SKM-1 (cell line): ENCODE measurements at regions not wholly inside any gene's neighbourhood (a gene's known extent, or its start where the extent isn't known, plus 50 kb on each side); places are given as distances from the start of the nearest gene placed in this dataset.

Experiments
- DNase-seq: peaks from one replicate; lab custom pipeline; 2025; ENCODE audit not compliant: unreplicated experiment; lab: John Stamatoyannopoulos, UW

GRCh38 chr18:22667616-22668422, 250.1 kb upstream of the CTAGE1 start:
- no peak for DNase-seq

GRCh38 chr18:22668496-22668895, 250.8 kb upstream of the CTAGE1 start:
- no peak for DNase-seq

- DNase-seq: no peak
These were observed 253.2 kb upstream of the CTAGE1 start for GRCh38 chr18:22670914-22671313.

- DNase-seq: no peak
These were observed 255.6 kb upstream of the CTAGE1 start for GRCh38 chr18:22673182-22673862.

GRCh38 chr18:22674272-22674671, 256.6 kb upstream of the CTAGE1 start:
- no peak for DNase-seq

GRCh38 chr18:22675006-22675405, 257.3 kb upstream of the CTAGE1 start:
- DNase-seq: no peak

- DNase-seq: no peak
These were observed 256.7 kb upstream of the RBBP8 start for GRCh38 chr18:22676423-22676822.

GRCh38 chr18:22678486-22678885, 254.6 kb upstream of the RBBP8 start:
- no peak for DNase-seq

GRCh38 chr18:22680944-22681343, 252.2 kb upstream of the RBBP8 start:
- DNase-seq: no peak

GRCh38 chr18:22681908-22682307, 251.2 kb upstream of the RBBP8 start:
- no peak for DNase-seq

GRCh38 chr18:22682720-22683119, 250.4 kb upstream of the RBBP8 start:
- DNase-seq: no peak

- no peak for DNase-seq
These were observed 249.9 kb upstream of the RBBP8 start for GRCh38 chr18:22683196-22683676.

GRCh38 chr18:22683786-22684185, 249.3 kb upstream of the RBBP8 start:
- DNase-seq: no peak

- no peak for DNase-seq
These were observed 248.9 kb upstream of the RBBP8 start for GRCh38 chr18:22684268-22684667.

- DNase-seq: no peak
These were observed 247.3 kb upstream of the RBBP8 start for GRCh38 chr18:22685788-22686187.

- no peak for DNase-seq
These were observed 245.0 kb upstream of the RBBP8 start for GRCh38 chr18:22687892-22688680.

- no peak for DNase-seq
These were observed 244.1 kb upstream of the RBBP8 start for GRCh38 chr18:22688877-22689496.

GRCh38 chr18:22689712-22690111, 243.4 kb upstream of the RBBP8 start:
- no peak for DNase-seq

GRCh38 chr18:22690556-22690955, 242.6 kb upstream of the RBBP8 start:
- no peak for DNase-seq

GRCh38 chr18:22691946-22692710, 241.0 kb upstream of the RBBP8 start:
- DNase-seq: peak; percentile 46
